Fibroblast of lung (primary cell): ENCODE measurements at regions not wholly inside any gene's neighbourhood (a gene's known extent, or its start where the extent isn't known, plus 50 kb on each side); places are given as distances from the start of the nearest gene placed in this dataset.

Experiments used
- DNase-seq, 2 donors: peaks; one replicate each; pipeline versions ENCODE4 v3.0.0 to v3.0.0-alpha.2; 2010; ENCODE audit warnings: low read depth in 2 of 2
- H2AFZ ChIP-seq: 2 replicates; pipeline ENCODE4 v1.5.1; 2012; ENCODE audit warnings: low read length, control low read depth, inconsistent platforms
- H3K27ac ChIP-seq: 2 replicates; pipeline ENCODE4 v1.5.1; 2011; ENCODE audit warnings: low read length, control low read depth; ENCODE audit not compliant: insufficient read depth
- H3K27me3 ChIP-seq: 2 replicates; pipeline ENCODE4 v1.5.1; 2011; ENCODE audit warnings: mild to moderate bottlenecking, low read length; ENCODE audit not compliant: control insufficient read depth, insufficient read depth
- H3K36me3 ChIP-seq: 2 replicates; pipeline ENCODE4 v1.5.1; 2011; ENCODE audit warnings: low read length; ENCODE audit not compliant: control insufficient read depth, insufficient read depth
- H3K4me1 ChIP-seq: 2 replicates; pipeline ENCODE4 v1.5.1; 2011; ENCODE audit warnings: low read length; ENCODE audit not compliant: control insufficient read depth, insufficient read depth; ENCODE audit errors: extremely low read depth
- H3K4me2 ChIP-seq: 2 replicates; pipeline ENCODE4 v1.5.1; 2011; ENCODE audit warnings: low read length, control low read depth; ENCODE audit not compliant: insufficient read depth; ENCODE audit errors: extremely low read depth
- H3K4me3 ChIP-seq, 4 experiments: fragments of 200-600 bp in 1 of 4; sonication (generic) in 1 of 4; replicated peaks in 1 of 4; 2 replicates each; pipeline ENCODE4 v1.5.1; 2011 to 2016; ENCODE audit warnings: low read length in 4 of 4, low read depth in 3 of 4, mild to moderate bottlenecking in 3 of 4, control low read depth in 2 of 4, inconsistent platforms in 1 of 4, mixed read lengths in 1 of 4; ENCODE audit not compliant: insufficient read depth in 1 of 4; ENCODE audit errors: control extremely low read depth in 1 of 4
- H3K79me2 ChIP-seq: 2 replicates; pipeline ENCODE4 v1.5.1; 2012; ENCODE audit warnings: mild to moderate bottlenecking, low read length, inconsistent platforms; ENCODE audit not compliant: control insufficient read depth, insufficient read depth
- H3K9ac ChIP-seq: 2 replicates; pipeline ENCODE4 v1.5.1; 2011; ENCODE audit warnings: mild to moderate bottlenecking, low read length, control low read depth; ENCODE audit not compliant: insufficient read depth
- H3K9me3 ChIP-seq: 2 replicates; pipeline ENCODE4 v1.5.1; 2012; ENCODE audit warnings: low read depth, low read length; ENCODE audit not compliant: control insufficient read depth, insufficient read depth
- H4K20me1 ChIP-seq: 2 replicates; pipeline ENCODE4 v1.5.1; 2011; ENCODE audit warnings: low read length; ENCODE audit not compliant: control insufficient read depth, insufficient read depth; ENCODE audit errors: extremely low read depth
- EZH2 ChIP-seq: IDR thresholded peaks from 2 replicates; pipeline ENCODE4 v1.5.1; 2012; ENCODE audit warnings: low read length, control low read depth, mild to moderate bottlenecking; ENCODE audit errors: missing control alignments
- TF ChIP-seq, protein P1 (sequence below), 2 donors: IDR thresholded peaks in 1 of 2; conservative IDR thresholded peaks in 1 of 2; 1 replicate in 1 of 2; 2 replicates in 1 of 2; pipeline ENCODE4 v1.5.1; 2011 to 2012; ENCODE audit warnings: low read length in 2 of 2, control low read depth in 1 of 2, inconsistent platforms in 1 of 2, low read depth in 1 of 2, mild to moderate bottlenecking in 1 of 2

GRCh38 chr19:28508666-28509065 is 704.3 kb downstream of the UQCRFS1 start:
- no peak overlapping the region for H2AFZ ChIP-seq
- H3K4me3 ChIP-seq: no peak overlapping the region
- no peaks in the 10 kb centered on the region for H3K36me3 ChIP-seq
- H4K20me1 ChIP-seq: no peaks in the 10 kb centered on the region
- no peaks in the 10 kb centered on the region for H3K27me3 ChIP-seq
- no peaks in the 10 kb centered on the region for H3K79me2 ChIP-seq
- no peak overlapping the region for H3K4me2 ChIP-seq
- no peaks in the 10 kb centered on the region for H3K9me3 ChIP-seq
- H3K9ac ChIP-seq: no peak overlapping the region
- TF ChIP-seq EZH2: no peak
- TF ChIP-seq, protein P1, sequence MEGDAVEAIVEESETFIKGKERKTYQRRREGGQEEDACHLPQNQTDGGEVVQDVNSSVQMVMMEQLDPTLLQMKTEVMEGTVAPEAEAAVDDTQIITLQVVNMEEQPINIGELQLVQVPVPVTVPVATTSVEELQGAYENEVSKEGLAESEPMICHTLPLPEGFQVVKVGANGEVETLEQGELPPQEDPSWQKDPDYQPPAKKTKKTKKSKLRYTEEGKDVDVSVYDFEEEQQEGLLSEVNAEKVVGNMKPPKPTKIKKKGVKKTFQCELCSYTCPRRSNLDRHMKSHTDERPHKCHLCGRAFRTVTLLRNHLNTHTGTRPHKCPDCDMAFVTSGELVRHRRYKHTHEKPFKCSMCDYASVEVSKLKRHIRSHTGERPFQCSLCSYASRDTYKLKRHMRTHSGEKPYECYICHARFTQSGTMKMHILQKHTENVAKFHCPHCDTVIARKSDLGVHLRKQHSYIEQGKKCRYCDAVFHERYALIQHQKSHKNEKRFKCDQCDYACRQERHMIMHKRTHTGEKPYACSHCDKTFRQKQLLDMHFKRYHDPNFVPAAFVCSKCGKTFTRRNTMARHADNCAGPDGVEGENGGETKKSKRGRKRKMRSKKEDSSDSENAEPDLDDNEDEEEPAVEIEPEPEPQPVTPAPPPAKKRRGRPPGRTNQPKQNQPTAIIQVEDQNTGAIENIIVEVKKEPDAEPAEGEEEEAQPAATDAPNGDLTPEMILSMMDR (conservative IDR thresholded peaks at IDR 0.05 in 1 of 2, IDR thresholded peaks at IDR 0.05 in 1 of 2; ENCODE audit: low read depth in 1 of 2, low read length in 2 of 2): no peak
- no peaks in the 10 kb centered on the region for H3K4me1 ChIP-seq
- no peak overlapping the region for H3K27ac ChIP-seq
- peak in 1 of 2 donors; percentile 28 for DNase-seq

- Histone ChIP-seq H3K27ac (no peak overlapping the region), H3K9me3 (no peaks in the 10 kb centered on the region), H3K36me3 (no peaks in the 10 kb centered on the region), H3K4me2 (no peak overlapping the region), H3K27me3 (no peaks in the 10 kb centered on the region), H3K4me1 (no peaks in the 10 kb centered on the region), H3K79me2 (no peaks in the 10 kb centered on the region), H2AFZ (no peak overlapping the region), H3K4me3 (no peak overlapping the region), H4K20me1 (no peaks in the 10 kb centered on the region), H3K9ac (no peak overlapping the region)
- no peak for TF ChIP-seq EZH2
- TF ChIP-seq, protein P1 (conservative IDR thresholded peaks at IDR 0.05 in 1 of 2, IDR thresholded peaks at IDR 0.05 in 1 of 2; ENCODE audit: low read depth in 1 of 2, low read length in 2 of 2): no peak
- no peak for DNase-seq
Observed at GRCh38 chr19:28505933-28506332, 707.0 kb downstream of the UQCRFS1 start.

GRCh38 chr19:28505134-28505533 is 707.8 kb downstream of the UQCRFS1 start:
- TF ChIP-seq, protein P1 (conservative IDR thresholded peaks at IDR 0.05 in 1 of 2, IDR thresholded peaks at IDR 0.05 in 1 of 2; ENCODE audit: low read depth in 1 of 2, low read length in 2 of 2): no peak
- no peak for TF ChIP-seq EZH2
- no peaks in the 10 kb centered on the region for H3K9me3 ChIP-seq
- H3K79me2 ChIP-seq: no peaks in the 10 kb centered on the region
- no peaks in the 10 kb centered on the region for H4K20me1 ChIP-seq
- H3K4me2 ChIP-seq: no peak overlapping the region
- H3K4me1 ChIP-seq: no peaks in the 10 kb centered on the region
- DNase-seq: no peak
- H2AFZ ChIP-seq: no peak overlapping the region
- H3K27me3 ChIP-seq: no peaks in the 10 kb centered on the region
- H3K27ac ChIP-seq: no peak overlapping the region
- no peak overlapping the region for H3K4me3 ChIP-seq
- no peaks in the 10 kb centered on the region for H3K36me3 ChIP-seq
- no peak overlapping the region for H3K9ac ChIP-seq
